NCI-H524 treated with DMSO at 0.1 percent for 48 hours (cell line): ENCODE measurements at regions not wholly inside any gene's neighbourhood (a gene's known extent, or its start where the extent isn't known, plus 50 kb on each side); places are given as distances from the start of the nearest gene placed in this dataset.

Experiments
- DNase-seq: peaks from one replicate; lab custom pipeline; 2025; lab: John Stamatoyannopoulos, UW

- no peak for DNase-seq
These were observed 158.9 kb upstream of the BTG1 start for GRCh38 chr12:92304371-92305055.

- no peak for DNase-seq
These were observed 156.6 kb upstream of the BTG1 start for GRCh38 chr12:92302041-92302829.

- no peak for DNase-seq
These were observed 155.7 kb upstream of the BTG1 start for GRCh38 chr12:92301356-92301755.

GRCh38 chr12:92300777-92301176 lies 155.1 kb upstream of the BTG1 start:
- no peak for DNase-seq

- no peak for DNase-seq
These were observed 154.1 kb upstream of the BTG1 start for GRCh38 chr12:92299744-92300143.

- no peak for DNase-seq
These were observed 153.7 kb upstream of the BTG1 start for GRCh38 chr12:92299344-92299743.

GRCh38 chr12:92297932-92298696 lies 152.5 kb upstream of the BTG1 start:
- no peak for DNase-seq

GRCh38 chr12:92297405-92297804 lies 151.8 kb upstream of the BTG1 start:
- DNase-seq: no peak

GRCh38 chr12:92295523-92295922 lies 149.9 kb upstream of the BTG1 start:
- DNase-seq: no peak

GRCh38 chr12:92294676-92295440 lies 149.2 kb upstream of the BTG1 start:
- no peak for DNase-seq

- no peak for DNase-seq
These were observed 146.4 kb upstream of the BTG1 start for GRCh38 chr12:92292016-92292415.

- no peak for DNase-seq
These were observed 145.2 kb upstream of the BTG1 start for GRCh38 chr12:92290886-92291285.

GRCh38 chr12:92290350-92290695 lies 144.7 kb upstream of the BTG1 start:
- peak; percentile 91 for DNase-seq

- no peak for DNase-seq
These were observed 144.1 kb upstream of the BTG1 start for GRCh38 chr12:92289629-92290349.

- DNase-seq: no peak
These were observed 142.9 kb upstream of the BTG1 start for GRCh38 chr12:92288561-92288960.

- no peak for DNase-seq
These were observed 132.8 kb upstream of the BTG1 start for GRCh38 chr12:92278378-92278828.

- DNase-seq: no peak
These were observed 132.1 kb upstream of the BTG1 start for GRCh38 chr12:92277795-92278194.

- no peak for DNase-seq
These were observed 130.6 kb upstream of the BTG1 start for GRCh38 chr12:92276276-92276675.

GRCh38 chr12:92275443-92276154 lies 130.0 kb upstream of the BTG1 start:
- no peak for DNase-seq

- DNase-seq: no peak
These were observed 127.4 kb upstream of the BTG1 start for GRCh38 chr12:92273076-92273475.
